ENCODE measurements at regions not wholly inside any gene's neighbourhood (a gene's known extent, or its start where the extent isn't known, plus 50 kb on each side); places are given as distances from the start of the nearest gene placed in this dataset.

- Histone ChIP-seq H3K4me3 (ENCODE audit: control insufficient read depth in 2 of 3, extremely low read depth in 1 of 3, insufficient read depth in 2 of 3, low read depth in 1 of 3, low read length in 3 of 3) (no peak overlapping the region), H3K9me1 (ENCODE audit: control insufficient read depth, extremely low read depth, insufficient read depth, low read length) (no peaks in the 10 kb centered on the region), H3K79me2 (ENCODE audit: control insufficient read depth, insufficient read depth, low read length) (no peaks in the 10 kb centered on the region), H3K36me3 (ENCODE audit: control insufficient read depth in 2 of 2, extremely low read depth in 1 of 2, insufficient read depth in 2 of 2, low read length in 2 of 2) (no peaks in the 10 kb centered on the region), H3K4me2 (ENCODE audit: control insufficient read depth, extremely low read depth, insufficient read depth, low read depth, low read length) (no peak overlapping the region), H4K20me1 (ENCODE audit: control insufficient read depth, extremely low read depth, insufficient read depth, low read length) (no peaks in the 10 kb centered on the region), H3K27me3 (ENCODE audit: control insufficient read depth, extremely low read depth, insufficient read depth, low read length) (no peaks in the 10 kb centered on the region), H3K9ac (ENCODE audit: control insufficient read depth, extremely low read depth, insufficient read depth, low read length) (no peak overlapping the region), H2AFZ (ENCODE audit: control insufficient read depth, low read length) (no peak overlapping the region), H3K9me3 (ENCODE audit: control insufficient read depth, low read depth, low read length) (peaks cover 5% of the 10 kb centered on the region), H3K27ac (ENCODE audit: control insufficient read depth, insufficient read depth, low read length) (no peak overlapping the region), H3K4me1 (ENCODE audit: control insufficient read depth, extremely low read depth, insufficient read depth, low read length) (no peaks in the 10 kb centered on the region)
- TF ChIP-seq CTCF (optimal IDR thresholded peaks at IDR 0.05 in 1 of 3, IDR thresholded peaks at IDR 0.05 in 1 of 3, conservative IDR thresholded peaks at IDR 0.05 in 1 of 3; ENCODE audit: extremely low read depth in 1 of 3, insufficient read depth in 2 of 3, low read length in 3 of 3) (no peak), EZH2 (IDR thresholded peaks at IDR 0.05; ENCODE audit: low read length) (no peak)
- dilution Hi-C loops (cut with MboI; ENCODE audit: extremely low pct_ligation_motif_present, low sequenced_read_pairs): no loop called here
- FAIRE-seq (no peak), DNase-seq (ENCODE audit: low read depth, low spot score) (no peak)
Observed at GRCh38 chr10:130407052-130407451, 270.9 kb downstream of the GLRX3 start.

- no peak overlapping the region for H3K4me3 ChIP-seq (ENCODE audit: control insufficient read depth in 2 of 3, extremely low read depth in 1 of 3, insufficient read depth in 2 of 3, low read depth in 1 of 3, low read length in 3 of 3)
Observed at GRCh38 chr10:130409331-130409730, 273.1 kb downstream of the GLRX3 start.

More at GRCh38 chr10:130409331-130409730, 273.1 kb downstream of the GLRX3 start:
- TF ChIP-seq CTCF (optimal IDR thresholded peaks at IDR 0.05 in 1 of 3, IDR thresholded peaks at IDR 0.05 in 1 of 3, conservative IDR thresholded peaks at IDR 0.05 in 1 of 3; ENCODE audit: extremely low read depth in 1 of 3, insufficient read depth in 2 of 3, low read length in 3 of 3) (no peak), EZH2 (IDR thresholded peaks at IDR 0.05; ENCODE audit: low read length) (no peak)
- peaks cover 5% of the 10 kb centered on the region for H3K9me3 ChIP-seq (ENCODE audit: control insufficient read depth, low read depth, low read length)
- no peaks in the 10 kb centered on the region for H3K79me2 ChIP-seq (ENCODE audit: control insufficient read depth, insufficient read depth, low read length)
- FAIRE-seq (no peak), DNase-seq (ENCODE audit: low read depth, low spot score) (no peak)
- H3K27me3 ChIP-seq (ENCODE audit: control insufficient read depth, extremely low read depth, insufficient read depth, low read length): no peaks in the 10 kb centered on the region
- H3K4me2 ChIP-seq (ENCODE audit: control insufficient read depth, extremely low read depth, insufficient read depth, low read depth, low read length): no peak overlapping the region
- no peak overlapping the region for H3K27ac ChIP-seq (ENCODE audit: control insufficient read depth, insufficient read depth, low read length)
- no peaks in the 10 kb centered on the region for H3K4me1 ChIP-seq (ENCODE audit: control insufficient read depth, extremely low read depth, insufficient read depth, low read length)
- H4K20me1 ChIP-seq (ENCODE audit: control insufficient read depth, extremely low read depth, insufficient read depth, low read length): no peaks in the 10 kb centered on the region
- dilution Hi-C loops (cut with MboI; ENCODE audit: extremely low pct_ligation_motif_present, low sequenced_read_pairs): no loop called here
- no peaks in the 10 kb centered on the region for H3K36me3 ChIP-seq (ENCODE audit: control insufficient read depth in 2 of 2, extremely low read depth in 1 of 2, insufficient read depth in 2 of 2, low read length in 2 of 2)
- no peak overlapping the region for H2AFZ ChIP-seq (ENCODE audit: control insufficient read depth, low read length)
- H3K9me1 ChIP-seq (ENCODE audit: control insufficient read depth, extremely low read depth, insufficient read depth, low read length): no peaks in the 10 kb centered on the region
- H3K9ac ChIP-seq (ENCODE audit: control insufficient read depth, extremely low read depth, insufficient read depth, low read length): no peak overlapping the region
